ENCODE measurements at regions not wholly inside any gene's neighbourhood (a gene's known extent, or its start where the extent isn't known, plus 50 kb on each side); places are given as distances from the start of the nearest gene placed in this dataset.

DNA sequence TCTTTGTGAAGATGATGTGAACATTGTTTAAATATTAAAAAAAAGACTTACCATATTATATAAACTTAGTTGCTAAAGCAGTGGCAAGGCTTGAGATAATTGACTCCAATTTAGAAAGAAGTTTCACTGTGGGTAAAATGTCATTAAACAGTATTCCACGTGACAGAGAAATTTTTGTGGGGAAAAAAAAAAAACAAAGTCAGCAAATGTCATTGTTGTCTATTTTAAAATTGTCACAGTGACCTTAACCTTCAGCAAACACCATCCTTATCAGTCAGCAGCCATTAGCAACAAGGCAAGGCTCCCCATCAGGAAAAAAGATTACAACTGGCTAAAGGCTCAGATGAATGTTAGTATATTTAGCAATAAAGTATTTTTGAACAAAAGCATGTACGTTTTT is 99.3 kb upstream of the CDH18 start:
- TF ChIP-seq ZC3H10 (CRISPR knock-in tag; IDR thresholded peaks at IDR 0.05): no peak
- TF ChIP-seq ZFP3 (CRISPR knock-in tag; IDR thresholded peaks at IDR 0.05): no peak
- no peak for TF ChIP-seq ZNF8 (CRISPR knock-in tag; IDR thresholded peaks at IDR 0.05)
- TF ChIP-seq TCF4 (CRISPR knock-in tag; IDR thresholded peaks at IDR 0.05; ENCODE audit: borderline replicate concordance): no peak
- TF ChIP-seq, protein P1, sequence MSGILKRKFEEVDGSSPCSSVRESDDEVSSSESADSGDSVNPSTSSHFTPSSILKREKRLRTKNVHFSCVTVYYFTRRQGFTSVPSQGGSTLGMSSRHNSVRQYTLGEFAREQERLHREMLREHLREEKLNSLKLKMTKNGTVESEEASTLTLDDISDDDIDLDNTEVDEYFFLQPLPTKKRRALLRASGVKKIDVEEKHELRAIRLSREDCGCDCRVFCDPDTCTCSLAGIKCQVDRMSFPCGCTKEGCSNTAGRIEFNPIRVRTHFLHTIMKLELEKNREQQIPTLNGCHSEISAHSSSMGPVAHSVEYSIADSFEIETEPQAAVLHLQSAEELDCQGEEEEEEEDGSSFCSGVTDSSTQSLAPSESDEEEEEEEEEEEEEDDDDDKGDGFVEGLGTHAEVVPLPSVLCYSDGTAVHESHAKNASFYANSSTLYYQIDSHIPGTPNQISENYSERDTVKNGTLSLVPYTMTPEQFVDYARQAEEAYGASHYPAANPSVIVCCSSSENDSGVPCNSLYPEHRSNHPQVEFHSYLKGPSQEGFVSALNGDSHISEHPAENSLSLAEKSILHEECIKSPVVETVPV (CRISPR knock-in tag; IDR thresholded peaks at IDR 0.05): no peak
- TF ChIP-seq ZNF565 (CRISPR knock-in tag; conservative IDR thresholded peaks at IDR 0.05; ENCODE audit: low read depth): no peak
- TF ChIP-seq ESRRG (CRISPR knock-in tag; IDR thresholded peaks at IDR 0.05): no peak

Data from SK-N-SH treated with all-trans-retinoic acid at 6 μM for 48 hours (cell line).